ENCODE measurements at regions not wholly inside any gene's neighbourhood (a gene's known extent, or its start where the extent isn't known, plus 50 kb on each side); places are given as distances from the start of the nearest gene placed in this dataset.

GRCh38 chr22:19663286-19663815 is 51.0 kb upstream of the SEPTIN5 start:
- TF ChIP-seq POLR2AphosphoS5 (IDR thresholded peaks at IDR 0.05) (peak in 2 of 3 donors; percentile 61 to 68), POLR2A (IDR thresholded peaks at IDR 0.05) (no peak)
- TF ChIP-seq, protein P1, sequence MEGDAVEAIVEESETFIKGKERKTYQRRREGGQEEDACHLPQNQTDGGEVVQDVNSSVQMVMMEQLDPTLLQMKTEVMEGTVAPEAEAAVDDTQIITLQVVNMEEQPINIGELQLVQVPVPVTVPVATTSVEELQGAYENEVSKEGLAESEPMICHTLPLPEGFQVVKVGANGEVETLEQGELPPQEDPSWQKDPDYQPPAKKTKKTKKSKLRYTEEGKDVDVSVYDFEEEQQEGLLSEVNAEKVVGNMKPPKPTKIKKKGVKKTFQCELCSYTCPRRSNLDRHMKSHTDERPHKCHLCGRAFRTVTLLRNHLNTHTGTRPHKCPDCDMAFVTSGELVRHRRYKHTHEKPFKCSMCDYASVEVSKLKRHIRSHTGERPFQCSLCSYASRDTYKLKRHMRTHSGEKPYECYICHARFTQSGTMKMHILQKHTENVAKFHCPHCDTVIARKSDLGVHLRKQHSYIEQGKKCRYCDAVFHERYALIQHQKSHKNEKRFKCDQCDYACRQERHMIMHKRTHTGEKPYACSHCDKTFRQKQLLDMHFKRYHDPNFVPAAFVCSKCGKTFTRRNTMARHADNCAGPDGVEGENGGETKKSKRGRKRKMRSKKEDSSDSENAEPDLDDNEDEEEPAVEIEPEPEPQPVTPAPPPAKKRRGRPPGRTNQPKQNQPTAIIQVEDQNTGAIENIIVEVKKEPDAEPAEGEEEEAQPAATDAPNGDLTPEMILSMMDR (IDR thresholded peaks at IDR 0.05 in 8 of 11, conservative IDR thresholded peaks at IDR 0.05 in 3 of 11) = no peak
- intact Hi-C loops (cut with DNase I; ENCODE audit: low total_unique reads) = no loop called here
- H3K4me1 ChIP-seq = peaks cover 0 to 11% (median 8%) of the 10 kb centered on the region in 6 donors
- peaks cover 0 to 16% (median 0%) of the 10 kb centered on the region in 7 donors for H3K27me3 ChIP-seq (replicated peaks in 1 of 7)
- H3K4me3 ChIP-seq = no peak overlapping the region
- no peaks in the 10 kb centered on the region for H3K36me3 ChIP-seq
- WGBS, 5 donors = 8 to 15% (median 11%) methylated on average over 6 of the region's 6 CpGs
- DNase-seq = peak; percentile 86
- no peak overlapping the region for H3K27ac ChIP-seq
- no peaks in the 10 kb centered on the region for H3K9me3 ChIP-seq

DNA sequence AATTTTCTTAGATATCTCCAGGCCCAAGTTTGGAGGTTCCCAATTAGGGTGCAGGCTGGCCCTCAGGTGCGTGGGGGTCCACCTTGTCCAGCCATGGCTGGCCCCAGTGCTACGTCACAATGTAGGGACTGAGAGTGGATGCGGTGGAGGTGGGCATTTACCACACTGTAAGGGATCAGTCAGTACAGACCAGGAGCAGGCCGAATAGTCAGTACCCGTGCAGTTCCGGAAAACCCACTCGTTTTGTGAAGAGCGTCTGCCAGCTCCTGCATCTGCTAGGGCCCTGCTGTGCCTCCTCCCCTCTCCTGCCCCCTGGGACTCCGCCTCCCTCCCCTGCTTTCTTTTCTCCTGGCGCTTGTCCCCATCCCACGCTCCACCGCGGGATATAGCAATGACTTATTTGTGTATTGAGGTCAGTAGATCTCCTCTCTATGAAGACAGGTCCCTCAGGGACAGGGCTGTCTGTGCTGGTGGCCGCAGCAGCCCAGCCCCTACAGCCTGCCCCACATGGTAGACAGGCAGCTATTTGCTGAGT is 50.4 kb upstream of the SEPTIN5 start:
- DNase-seq = no peak
- Histone ChIP-seq H3K27ac (no peak overlapping the region), H3K4me1 (peaks cover 0 to 11% (median 8%) of the 10 kb centered on the region in 6 donors), H3K36me3 (no peaks in the 10 kb centered on the region), H3K9me3 (no peaks in the 10 kb centered on the region), H3K4me3 (no peak overlapping the region), H3K27me3 (replicated peaks in 1 of 7) (peaks cover 0 to 16% (median 0%) of the 10 kb centered on the region in 7 donors)
- intact Hi-C loops (cut with DNase I; ENCODE audit: low total_unique reads) = no loop called here
- 53 to 84% (median 63%) methylated on average over 13 to 14 of the region's 14 CpGs for WGBS, 5 donors
- TF ChIP-seq, protein P1 (IDR thresholded peaks at IDR 0.05 in 8 of 11, conservative IDR thresholded peaks at IDR 0.05 in 3 of 11) = no peak
- no peak for TF ChIP-seq POLR2AphosphoS5 (IDR thresholded peaks at IDR 0.05)
- TF ChIP-seq POLR2A (IDR thresholded peaks at IDR 0.05) = no peak

DNA sequence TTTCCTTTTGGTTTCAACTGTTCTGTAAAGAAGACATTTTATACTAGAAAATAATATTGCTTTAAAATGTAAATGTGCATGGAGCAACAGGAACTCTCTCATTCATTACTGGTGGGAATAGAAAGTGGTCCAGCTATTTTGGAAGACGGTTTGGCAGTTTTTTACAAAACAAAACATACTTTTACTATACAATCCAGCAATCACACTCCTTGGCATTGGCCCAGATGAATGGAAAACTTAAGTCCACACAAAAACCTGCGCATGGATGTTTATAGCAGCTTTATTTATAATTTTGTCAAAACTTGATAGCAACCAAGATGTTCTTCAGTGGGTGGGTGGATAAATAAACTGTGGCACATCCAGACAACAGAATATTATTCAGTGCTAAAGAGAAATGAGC is 49.9 kb upstream of the SEPTIN5 start:
- Histone ChIP-seq H3K36me3 (no peaks in the 10 kb centered on the region), H3K27me3 (replicated peaks in 1 of 7) (peaks cover 0 to 16% (median 0%) of the 10 kb centered on the region in 7 donors), H3K4me1 (peaks cover 0 to 11% (median 8%) of the 10 kb centered on the region in 6 donors), H3K4me3 (no peak overlapping the region), H3K27ac (no peak overlapping the region), H3K9me3 (no peaks in the 10 kb centered on the region)
- WGBS, 5 donors = 84 to 93% (median 92%) methylated on average over 2 of the region's 2 CpGs
- DNase-seq = no peak
- TF ChIP-seq POLR2AphosphoS5 (IDR thresholded peaks at IDR 0.05) (no peak), POLR2A (IDR thresholded peaks at IDR 0.05) (no peak)
- TF ChIP-seq, protein P1 (IDR thresholded peaks at IDR 0.05 in 8 of 11, conservative IDR thresholded peaks at IDR 0.05 in 3 of 11) = no peak
- intact Hi-C loops (cut with DNase I; ENCODE audit: low total_unique reads) = no loop called here
